ENCODE measurements at regions not wholly inside any gene's neighbourhood (a gene's known extent, or its start where the extent isn't known, plus 50 kb on each side); places are given as distances from the start of the nearest gene placed in this dataset.

- TF ChIP-seq CTCF (IDR thresholded peaks at IDR 0.05 in 4 of 5, conservative IDR thresholded peaks at IDR 0.05 in 1 of 5) = no peak
- TF ChIP-seq POLR2A (IDR thresholded peaks at IDR 0.05) = no peak
Observed at GRCh38 chr2:22215517-22215916, 1091.7 kb downstream of the TDRD15 start.

All from gastrocnemius medialis (tissue), 4 donors.